GOT3 (cell line): ENCODE measurements at regions not wholly inside any gene's neighbourhood (a gene's known extent, or its start where the extent isn't known, plus 50 kb on each side); places are given as distances from the start of the nearest gene placed in this dataset.

Experiments used
- DNase-seq: peaks from one replicate; lab custom pipeline; 2025; ENCODE audit warnings: mixed read lengths; lab: John Stamatoyannopoulos, UW

- no peak for DNase-seq
These were observed 93.4 kb downstream of the GLI2 start for GRCh38 chr2:120828829-120829632.

- DNase-seq, result no peak
These were observed 94.0 kb downstream of the GLI2 start for GRCh38 chr2:120829633-120830025.

GRCh38 chr2:120830096-120830830, 94.6 kb downstream of the GLI2 start:
- DNase-seq, result no peak

GRCh38 chr2:120831086-120831485, 95.4 kb downstream of the GLI2 start:
- no peak for DNase-seq

DNA sequence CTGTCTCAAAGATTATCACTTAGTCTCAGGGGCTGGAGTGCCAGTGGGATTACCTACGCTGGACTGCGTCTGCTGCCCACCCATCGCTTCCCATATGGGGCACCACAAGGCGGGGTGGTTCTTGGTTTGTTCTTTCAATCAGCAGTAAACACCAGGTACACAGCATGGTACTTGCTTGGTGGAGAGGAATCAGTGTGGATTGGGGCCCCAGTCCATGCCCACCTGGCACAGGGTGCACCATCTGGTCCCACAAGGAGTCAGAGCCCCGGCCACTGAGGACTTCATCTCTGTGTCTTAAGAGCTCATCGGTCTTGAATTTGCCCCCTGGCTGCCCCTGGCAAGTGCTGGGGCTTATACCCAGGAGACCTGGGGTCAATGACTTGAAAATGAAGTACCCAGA, 96.2 kb downstream of the GLI2 start:
- DNase-seq, result no peak

- DNase-seq, result no peak
These were observed 96.8 kb downstream of the GLI2 start for GRCh38 chr2:120832296-120833070.

DNA sequence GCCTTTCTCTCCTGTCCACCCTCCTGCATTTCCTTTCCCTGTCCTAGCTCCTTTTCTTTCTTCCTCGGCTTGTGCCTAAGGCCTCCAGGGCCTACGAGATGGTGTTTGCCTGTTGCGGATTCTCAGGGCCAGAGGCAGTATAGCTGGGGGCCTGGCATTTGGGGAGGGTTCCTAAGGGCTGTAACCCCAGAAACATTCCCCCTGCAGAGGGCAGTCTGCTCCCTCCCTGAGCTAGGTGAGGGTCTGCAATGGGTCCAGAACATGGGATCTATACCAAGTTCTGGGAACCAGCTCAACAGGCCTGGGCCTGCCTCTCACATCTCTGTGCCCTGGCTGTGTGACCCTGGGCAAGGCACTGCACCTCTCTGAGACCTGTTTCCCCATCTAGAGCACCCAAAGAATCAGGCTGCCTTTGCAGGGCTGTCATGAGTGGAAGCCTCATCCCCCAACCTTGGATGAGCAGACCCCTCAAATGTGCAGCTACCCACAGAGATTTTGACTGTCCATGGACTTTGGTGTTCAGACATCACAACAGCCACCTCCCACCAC, 97.5 kb downstream of the GLI2 start:
- DNase-seq, result no peak

DNA sequence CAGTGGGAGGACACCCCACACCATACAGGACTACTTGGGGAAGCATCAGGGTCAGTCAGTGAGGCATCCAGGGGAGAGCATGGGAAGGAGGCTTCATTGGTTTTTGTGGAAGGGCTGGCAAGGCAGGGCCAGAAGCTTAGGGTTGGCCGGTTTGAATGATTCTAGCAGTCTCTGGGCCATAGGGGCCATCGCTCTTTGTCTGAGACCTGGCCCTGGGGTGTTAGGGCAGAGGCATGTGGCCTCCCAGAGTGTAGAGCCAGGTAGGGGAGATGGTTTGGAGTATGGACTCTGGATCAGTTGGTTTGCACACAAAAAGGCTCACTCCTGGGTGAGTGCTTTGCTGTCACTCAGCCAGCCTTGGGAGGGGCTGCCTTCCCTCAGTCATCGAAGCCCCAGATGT, 98.5 kb downstream of the GLI2 start:
- DNase-seq, result no peak

DNA sequence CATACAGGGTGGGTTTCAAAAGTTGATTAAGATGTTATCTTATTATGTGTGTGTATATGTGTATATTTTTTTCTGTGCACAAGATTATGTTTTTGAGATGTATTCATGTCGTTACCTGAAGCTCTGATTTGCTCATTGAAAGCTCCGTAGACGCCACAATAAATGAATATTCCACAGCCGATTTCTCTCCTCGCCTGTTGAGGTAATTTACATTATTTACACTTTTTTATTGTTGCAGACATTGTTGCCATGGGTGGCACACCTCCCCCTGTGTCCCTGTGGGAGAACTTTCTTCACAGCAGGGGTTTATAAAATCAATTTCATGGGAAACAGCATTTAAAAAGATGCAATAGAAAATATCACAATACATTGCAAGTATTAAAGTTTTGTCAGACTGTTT, 100.6 kb downstream of the GLI2 start:
- no peak for DNase-seq

DNA sequence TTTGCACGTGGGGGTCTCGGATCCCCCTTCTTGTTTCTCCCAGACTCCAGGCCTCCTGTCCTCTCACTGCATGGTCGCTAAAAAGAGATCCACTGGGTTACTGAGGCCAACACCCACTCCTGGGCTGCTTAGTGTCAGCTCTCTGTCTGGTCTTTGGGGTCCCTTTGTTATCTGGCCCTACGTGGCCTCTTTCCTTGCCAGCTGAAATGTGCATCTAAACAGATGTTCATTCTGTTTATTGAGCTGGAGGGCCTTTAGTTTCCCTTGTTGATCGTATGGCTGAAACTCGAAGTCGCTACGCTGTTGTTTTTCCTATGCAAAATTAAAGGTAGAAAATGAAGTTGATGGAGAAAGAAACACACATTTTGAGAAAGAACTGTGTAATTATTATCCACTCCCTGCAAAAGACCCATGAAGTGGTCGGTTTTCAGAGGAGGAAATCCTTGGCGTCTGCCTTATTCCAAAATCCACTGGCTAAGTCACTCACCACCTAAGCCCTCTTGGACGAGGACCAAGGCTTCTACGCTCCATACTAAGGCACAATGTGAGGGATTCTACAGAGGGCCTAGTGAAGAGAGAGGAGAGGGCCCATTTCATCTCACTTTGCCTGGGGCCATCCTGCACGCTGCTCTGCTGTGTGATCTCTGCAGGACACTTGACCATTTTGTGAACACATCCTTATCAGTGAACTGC, 105.3 kb downstream of the GLI2 start:
- DNase-seq, result no peak

- no peak for DNase-seq
These were observed 107.1 kb downstream of the GLI2 start for GRCh38 chr2:120842456-120843439.

DNA sequence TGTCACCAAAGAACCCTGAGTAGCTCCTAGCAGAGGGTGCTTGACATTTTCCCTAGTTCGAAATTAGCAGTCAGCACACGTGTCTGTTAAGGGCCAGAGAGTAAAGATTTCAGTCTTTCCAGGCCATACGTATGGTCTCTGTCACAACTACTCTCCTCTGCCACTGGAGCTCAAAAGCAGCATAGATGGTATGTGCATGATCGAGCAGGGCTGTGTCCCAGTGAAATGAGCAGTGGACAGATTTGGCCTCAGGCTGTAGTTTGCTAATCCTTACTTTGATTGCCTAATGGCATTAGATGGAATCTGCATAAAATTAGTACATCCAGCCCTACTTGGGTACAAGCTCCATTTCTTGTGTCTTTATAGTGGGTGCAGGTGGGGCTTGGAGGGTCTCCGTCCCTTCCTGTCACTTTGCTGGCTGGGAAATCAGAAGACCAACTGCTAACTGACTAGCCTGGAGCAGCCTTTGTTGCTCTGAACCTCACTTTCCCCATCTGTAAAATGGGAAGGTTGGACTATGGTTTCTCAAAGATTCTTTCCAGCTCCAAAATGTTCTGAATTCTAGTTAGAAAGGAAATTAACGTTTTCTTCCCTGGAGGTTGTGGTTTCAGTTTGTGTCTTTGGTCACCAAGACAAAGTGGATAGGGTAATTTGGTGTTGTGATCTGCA, 108.5 kb downstream of the GLI2 start:
- no peak for DNase-seq

DNA sequence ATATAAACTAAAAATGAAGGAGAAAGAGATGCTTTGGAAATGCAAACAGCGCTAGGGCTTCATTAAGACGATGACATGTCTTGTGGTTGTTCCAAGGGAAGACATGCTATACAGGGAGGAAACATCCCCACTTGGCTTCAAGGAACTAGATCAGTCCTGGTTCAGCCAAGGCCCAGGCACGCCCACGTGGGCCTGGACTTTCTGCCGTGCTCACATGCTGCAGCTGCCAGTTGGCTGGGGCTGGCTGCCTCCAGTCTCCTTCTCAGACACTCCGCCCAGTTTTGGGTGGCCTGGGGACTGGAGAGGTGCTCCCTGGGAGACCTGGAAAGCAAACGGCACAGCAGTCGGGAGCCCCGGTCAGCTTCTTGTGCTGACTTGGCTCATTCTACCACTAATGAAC, 109.6 kb downstream of the GLI2 start:
- no peak for DNase-seq

DNA sequence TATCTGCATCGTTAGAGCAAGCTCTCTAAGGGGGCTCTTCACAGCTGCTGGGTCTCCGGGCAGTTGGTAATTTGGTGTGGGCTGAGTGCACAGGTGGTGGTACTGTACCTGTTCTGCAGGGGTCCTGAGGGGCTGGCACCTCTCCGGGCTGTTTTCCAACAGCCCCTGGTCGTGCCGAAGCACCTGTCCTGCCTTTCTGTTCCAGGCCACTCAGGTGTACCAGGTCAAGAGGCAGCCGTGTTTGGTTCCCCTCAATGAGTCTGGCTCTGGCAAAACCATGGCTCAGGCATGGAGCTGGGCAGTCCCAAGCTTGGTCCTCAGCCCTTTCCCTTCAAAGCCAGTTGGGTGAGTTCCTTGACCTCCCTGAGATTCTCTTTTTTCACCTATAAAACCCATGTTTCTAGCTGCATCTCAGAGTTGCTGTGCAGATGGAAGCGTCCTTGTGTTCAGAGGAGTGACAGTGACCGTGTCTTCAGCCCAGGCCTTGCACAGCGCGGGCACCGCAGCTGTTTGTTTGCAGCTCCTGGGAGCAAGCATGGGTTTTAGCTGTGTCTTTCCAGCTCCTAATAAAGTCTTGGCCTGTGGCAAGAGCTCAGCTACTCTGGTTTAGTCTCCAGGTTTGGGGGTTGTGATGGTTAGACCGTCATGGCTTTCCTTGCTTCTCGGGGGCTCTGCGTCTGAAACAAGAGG, 110.9 kb downstream of the GLI2 start:
- no peak for DNase-seq

DNA sequence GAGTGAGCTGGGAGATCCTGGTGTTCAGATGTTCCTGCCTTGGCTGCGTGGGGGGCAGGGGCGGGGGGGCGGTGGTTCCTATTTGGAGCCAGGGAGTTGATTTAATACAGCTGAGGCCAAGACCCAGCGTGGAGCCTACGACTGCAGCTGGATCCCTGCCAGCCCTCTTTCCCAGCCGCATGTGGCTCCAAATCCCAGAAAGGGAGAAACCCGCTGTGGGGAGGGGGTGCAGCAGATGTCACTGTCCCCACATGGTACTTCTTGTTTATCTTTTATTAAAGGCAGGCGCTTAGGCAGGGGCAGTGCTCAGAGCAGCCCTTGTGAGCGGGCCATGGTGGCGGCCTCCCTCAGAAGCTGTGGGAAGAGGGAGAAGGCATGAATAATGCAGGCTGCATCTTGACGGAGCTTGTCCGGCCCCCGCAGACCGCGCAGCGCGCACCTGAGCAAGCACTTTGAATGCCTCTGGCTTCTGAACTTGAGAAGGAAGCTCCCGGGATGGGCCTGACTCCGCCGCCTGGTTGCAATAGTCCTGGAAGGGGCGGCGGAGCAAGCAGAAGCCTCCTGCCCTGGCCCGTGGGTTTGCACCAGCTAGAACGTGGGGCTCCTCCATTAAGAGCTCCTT, 112.1 kb downstream of the GLI2 start:
- no peak for DNase-seq

DNA sequence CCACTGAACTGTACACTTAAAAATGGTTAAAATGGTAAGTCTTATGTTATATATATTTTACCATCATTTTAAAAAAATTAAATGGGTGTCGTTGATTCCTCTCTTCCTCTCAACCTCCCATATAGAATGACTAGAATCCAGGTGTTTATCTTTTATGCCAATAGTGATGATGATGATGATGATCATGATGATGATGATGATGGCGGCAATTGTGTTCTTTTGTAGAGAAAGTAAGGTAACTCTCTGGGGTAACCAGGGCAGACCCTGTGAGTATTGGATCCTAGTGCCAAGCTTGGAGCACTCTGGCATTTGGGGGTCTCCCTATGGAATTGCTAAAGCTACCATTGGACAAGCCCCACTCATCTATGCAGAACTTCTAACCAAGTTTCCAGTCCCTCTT, 113.6 kb downstream of the GLI2 start:
- no peak for DNase-seq

DNA sequence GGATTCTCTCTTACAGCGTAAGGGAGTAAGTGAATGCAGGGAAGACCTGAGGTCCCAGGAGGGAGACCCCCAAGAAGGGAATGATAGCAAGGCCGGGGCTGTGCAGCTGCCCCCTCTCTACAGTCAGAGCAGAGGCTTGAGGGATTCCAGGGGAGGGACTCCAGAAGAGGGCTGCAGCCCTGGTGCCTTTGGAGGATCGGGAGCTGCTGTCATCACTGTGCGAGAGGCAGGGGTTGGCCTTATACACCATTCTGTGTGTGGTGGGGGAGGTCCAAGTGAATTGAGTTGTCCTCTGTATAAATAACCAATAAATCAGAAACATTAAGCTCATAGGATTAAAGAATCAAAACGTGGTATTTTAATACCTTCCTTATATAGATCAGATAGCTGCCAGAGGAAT, 114.9 kb downstream of the GLI2 start:
- DNase-seq, result no peak

DNA sequence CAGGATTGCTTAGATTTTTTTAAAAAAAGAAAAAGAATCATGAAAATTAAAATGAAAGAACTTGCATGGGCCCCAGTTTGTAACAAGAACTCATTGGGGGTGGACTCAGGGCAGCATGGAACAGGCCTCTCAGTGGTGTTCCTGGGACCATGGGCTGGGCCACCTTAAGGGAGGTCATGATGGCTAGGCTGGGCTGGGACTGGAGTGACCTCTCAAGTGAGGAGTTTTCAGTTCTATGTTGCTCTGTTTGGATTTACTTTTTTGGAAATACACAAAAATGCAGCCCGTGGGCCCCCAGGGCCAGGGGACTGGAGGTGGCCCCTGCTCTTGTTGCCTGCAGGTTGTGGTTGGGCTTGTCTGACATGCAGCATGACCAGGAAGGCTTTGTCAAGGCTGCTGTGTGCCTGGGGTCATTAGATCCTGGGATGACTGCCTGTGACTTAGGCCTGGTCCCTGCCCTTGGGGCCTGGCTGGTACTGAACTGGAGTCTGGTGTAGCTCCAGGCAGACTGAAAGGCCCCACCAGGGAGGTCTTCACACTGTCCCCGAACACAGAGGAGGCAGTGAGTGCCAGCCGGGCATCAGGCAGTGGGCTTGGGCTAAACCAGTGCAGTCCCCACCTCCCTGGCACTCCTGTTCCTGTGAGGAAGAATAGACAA, 115.6 kb downstream of the GLI2 start:
- DNase-seq, result no peak
